ENCODE measurements at regions not wholly inside any gene's neighbourhood (a gene's known extent, or its start where the extent isn't known, plus 50 kb on each side); places are given as distances from the start of the nearest gene placed in this dataset.
"Not testable (repeated sequence)": the region's sequence is repeated elsewhere in the genome, so short reads cannot be mapped to it uniquely, and the experiment has no call there.

DNA sequence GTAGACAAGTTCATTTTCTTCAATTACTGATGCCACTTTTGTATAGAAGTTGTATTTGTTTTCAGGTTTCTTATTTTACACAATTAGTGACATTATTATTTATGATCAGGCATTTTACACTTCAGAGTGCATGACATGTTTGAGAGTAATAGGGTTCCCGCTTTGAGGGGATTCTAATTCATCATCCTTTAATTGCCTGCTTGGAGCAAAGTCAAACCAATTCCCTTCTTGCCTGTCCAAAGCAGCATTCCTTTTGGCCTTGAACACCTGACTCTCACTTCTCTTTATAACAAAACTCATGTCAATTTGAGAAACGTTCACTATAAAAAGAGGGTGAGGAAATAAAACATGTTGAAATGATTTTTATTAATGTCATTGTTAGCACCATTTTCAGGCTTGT lies 1149.4 kb downstream of the NXPH1 start:
- H3K27me3 Mint-ChIP-seq (ENCODE audit: unreplicated experiment) = no peaks in the 10 kb centered on the region
- no peaks in the 10 kb centered on the region for H3K4me1 Mint-ChIP-seq (ENCODE audit: unreplicated experiment)
- TF ChIP-seq CTCF (IDR thresholded peaks at IDR 0.05; ENCODE audit: unreplicated experiment) = no peak
- no peaks in the 10 kb centered on the region for H3K36me3 Mint-ChIP-seq (ENCODE audit: low read depth, unreplicated experiment)
- no peak overlapping the region for H3K4me3 Mint-ChIP-seq (ENCODE audit: unreplicated experiment)
- H3K9me3 Mint-ChIP-seq (ENCODE audit: unreplicated experiment) = no peaks in the 10 kb centered on the region
- H3K27ac Mint-ChIP-seq (ENCODE audit: unreplicated experiment) = no peak overlapping the region
- no peak for DNase-seq (ENCODE audit: low spot score)

DNA sequence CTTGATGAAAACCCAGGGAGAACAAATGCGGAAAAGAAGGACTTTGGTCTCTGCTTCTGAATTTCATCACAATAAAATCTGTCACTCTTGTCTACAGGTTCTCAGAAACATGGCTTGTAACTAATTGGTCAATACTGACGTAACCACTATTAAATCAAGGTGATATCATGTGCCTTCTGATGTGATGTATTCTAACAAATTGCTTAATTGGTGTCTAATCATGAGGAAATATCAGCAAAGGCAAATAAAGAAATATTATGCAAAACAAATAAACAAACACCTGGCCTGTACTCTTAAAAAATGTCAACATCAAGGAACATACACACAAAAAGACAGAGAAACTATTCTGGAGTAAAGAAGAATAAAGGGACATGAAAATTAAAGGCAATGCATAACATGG lies 1165.0 kb downstream of the NXPH1 start:
- Mint-ChIP-seq H3K27me3 (ENCODE audit: unreplicated experiment) (no peaks in the 10 kb centered on the region), H3K4me3 (ENCODE audit: unreplicated experiment) (no peak overlapping the region), H3K9me3 (ENCODE audit: unreplicated experiment) (no peaks in the 10 kb centered on the region), H3K27ac (ENCODE audit: unreplicated experiment) (no peak overlapping the region), H3K4me1 (ENCODE audit: unreplicated experiment) (no peaks in the 10 kb centered on the region), H3K36me3 (ENCODE audit: low read depth, unreplicated experiment) (no peaks in the 10 kb centered on the region)
- TF ChIP-seq CTCF (IDR thresholded peaks at IDR 0.05; ENCODE audit: unreplicated experiment) = no peak
- no peak for DNase-seq (ENCODE audit: low spot score)

- DNase-seq (ENCODE audit: low spot score) = peak; percentile 65
- Mint-ChIP-seq H3K4me1 (ENCODE audit: unreplicated experiment) (no peaks in the 10 kb centered on the region), H3K4me3 (ENCODE audit: unreplicated experiment) (no peak overlapping the region), H3K27ac (ENCODE audit: unreplicated experiment) (no peak overlapping the region), H3K9me3 (ENCODE audit: unreplicated experiment) (no peaks in the 10 kb centered on the region), H3K27me3 (ENCODE audit: unreplicated experiment) (no peaks in the 10 kb centered on the region), H3K36me3 (ENCODE audit: low read depth, unreplicated experiment) (no peaks in the 10 kb centered on the region)
- peak; percentile 53 for TF ChIP-seq CTCF (IDR thresholded peaks at IDR 0.05; ENCODE audit: unreplicated experiment)
These were observed 1167.6 kb downstream of the NXPH1 start for GRCh38 chr7:9600974-9601373.

DNA sequence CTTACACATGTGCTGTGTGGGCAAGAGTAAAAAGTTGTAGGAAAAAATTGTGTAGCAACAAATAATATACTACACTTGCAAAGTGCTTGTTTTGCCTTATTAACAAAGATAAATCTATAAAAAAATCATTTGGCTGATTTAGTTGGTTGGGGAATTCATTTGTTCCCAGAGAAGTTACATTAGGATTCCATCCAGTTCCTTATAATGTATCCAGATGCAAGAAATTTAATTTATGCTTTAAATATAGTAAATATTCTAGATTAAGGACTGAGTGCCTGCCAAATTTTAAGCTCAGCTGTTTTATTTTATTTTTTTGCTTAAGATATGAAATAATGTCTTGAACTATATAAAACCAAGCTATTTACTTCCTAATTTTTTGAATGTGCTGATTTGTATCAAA lies 1169.9 kb downstream of the NXPH1 start:
- no peaks in the 10 kb centered on the region for H3K4me1 Mint-ChIP-seq (ENCODE audit: unreplicated experiment)
- no peaks in the 10 kb centered on the region for H3K9me3 Mint-ChIP-seq (ENCODE audit: unreplicated experiment)
- no peak for TF ChIP-seq CTCF (IDR thresholded peaks at IDR 0.05; ENCODE audit: unreplicated experiment)
- no peaks in the 10 kb centered on the region for H3K27me3 Mint-ChIP-seq (ENCODE audit: unreplicated experiment)
- H3K36me3 Mint-ChIP-seq (ENCODE audit: low read depth, unreplicated experiment) = no peaks in the 10 kb centered on the region
- no peak overlapping the region for H3K4me3 Mint-ChIP-seq (ENCODE audit: unreplicated experiment)
- no peak overlapping the region for H3K27ac Mint-ChIP-seq (ENCODE audit: unreplicated experiment)
- DNase-seq (ENCODE audit: low spot score) = no peak

- Mint-ChIP-seq H3K9me3 (ENCODE audit: unreplicated experiment) (no peaks in the 10 kb centered on the region), H3K4me1 (ENCODE audit: unreplicated experiment) (no peaks in the 10 kb centered on the region), H3K36me3 (ENCODE audit: low read depth, unreplicated experiment) (no peaks in the 10 kb centered on the region), H3K27me3 (ENCODE audit: unreplicated experiment) (no peaks in the 10 kb centered on the region), H3K27ac (ENCODE audit: unreplicated experiment) (no peak overlapping the region), H3K4me3 (ENCODE audit: unreplicated experiment) (no peak overlapping the region)
- no peak for TF ChIP-seq CTCF (IDR thresholded peaks at IDR 0.05; ENCODE audit: unreplicated experiment)
- no peak for DNase-seq (ENCODE audit: low spot score)
These were observed 1175.2 kb downstream of the NXPH1 start for GRCh38 chr7:9608560-9608959.

- H3K9me3 Mint-ChIP-seq (ENCODE audit: unreplicated experiment); H3K4me1 Mint-ChIP-seq (ENCODE audit: unreplicated experiment); DNase-seq (ENCODE audit: low spot score); H3K27ac Mint-ChIP-seq (ENCODE audit: unreplicated experiment); H3K36me3 Mint-ChIP-seq (ENCODE audit: low read depth, unreplicated experiment); H3K27me3 Mint-ChIP-seq (ENCODE audit: unreplicated experiment): not testable (repeated sequence)
- H3K4me3 Mint-ChIP-seq (ENCODE audit: unreplicated experiment) = peak overlapping the region; percentile 77
These were observed 1187.5 kb downstream of the NXPH1 start for GRCh38 chr7:9620899-9621298.

DNA sequence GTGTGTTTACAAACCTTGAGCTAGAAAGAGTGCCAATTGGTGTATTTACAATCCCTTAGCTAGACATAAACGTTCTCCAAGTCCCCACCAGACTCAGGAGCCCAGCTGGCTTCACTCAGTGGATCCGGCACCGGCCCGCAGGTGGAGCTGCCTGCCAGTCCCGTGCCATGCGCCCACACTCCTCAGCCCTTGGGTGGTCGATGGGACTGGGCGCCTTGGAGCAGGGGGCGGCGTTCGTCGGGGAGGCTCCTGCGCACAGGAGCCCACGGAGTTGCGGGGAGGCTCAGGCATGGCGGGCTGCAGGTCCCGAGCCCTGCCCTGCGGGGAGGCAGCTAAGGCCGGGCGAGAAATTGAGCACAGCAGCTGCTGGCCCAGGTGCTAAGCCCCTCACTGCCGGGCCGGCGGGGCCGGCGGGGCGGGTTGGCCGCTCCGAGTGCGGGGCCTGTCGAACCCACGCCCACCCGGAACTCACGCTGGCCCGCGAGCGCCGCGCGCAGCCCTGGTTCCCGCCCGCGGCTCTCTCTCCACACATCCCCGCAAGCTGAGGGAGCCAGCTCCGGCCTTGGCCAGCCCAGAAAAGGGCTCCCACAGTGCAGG lies 1188.0 kb downstream of the NXPH1 start:
- H3K9me3 Mint-ChIP-seq (ENCODE audit: unreplicated experiment); H3K27ac Mint-ChIP-seq (ENCODE audit: unreplicated experiment); H3K4me1 Mint-ChIP-seq (ENCODE audit: unreplicated experiment); H3K27me3 Mint-ChIP-seq (ENCODE audit: unreplicated experiment); H3K36me3 Mint-ChIP-seq (ENCODE audit: low read depth, unreplicated experiment): not testable (repeated sequence)
- peak overlapping the region; percentile 77 for H3K4me3 Mint-ChIP-seq (ENCODE audit: unreplicated experiment)
- peak; percentile 17 for DNase-seq (ENCODE audit: low spot score)

All from endothelial cell (in vitro differentiated cells).